GM18907 (cell line): ENCODE measurements at regions not wholly inside any gene's neighbourhood (a gene's known extent, or its start where the extent isn't known, plus 50 kb on each side); places are given as distances from the start of the nearest gene placed in this dataset.

Source experiments
- ATAC-seq: cut with Tn5 transposase; IDR thresholded peaks from one replicate; pipeline ENCODE4 v1.9.1; 2021; ENCODE audit warnings: mild to moderate bottlenecking, moderate library complexity; ENCODE audit not compliant: unreplicated experiment

DNA sequence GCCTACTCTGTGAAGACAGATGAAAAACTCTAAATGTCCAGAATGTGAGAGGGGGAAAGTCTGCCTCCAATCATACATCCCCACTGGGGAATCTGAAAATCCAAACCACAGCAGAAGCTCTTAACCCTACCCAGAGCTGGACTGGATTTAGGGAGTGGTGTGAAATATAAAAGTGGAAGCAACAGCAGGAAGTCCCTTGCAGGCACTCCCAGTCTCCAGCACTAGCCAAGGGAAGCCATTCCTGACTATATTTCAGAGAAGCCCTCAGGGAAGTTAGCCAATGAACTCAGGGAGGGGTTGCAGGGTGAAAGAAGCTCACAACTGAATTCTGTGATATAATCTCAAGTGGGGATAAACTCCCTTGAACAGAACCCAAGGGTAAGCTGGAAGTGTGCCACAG, 51.5 kb downstream of the CRPPA start:
- no peak for ATAC-seq

DNA sequence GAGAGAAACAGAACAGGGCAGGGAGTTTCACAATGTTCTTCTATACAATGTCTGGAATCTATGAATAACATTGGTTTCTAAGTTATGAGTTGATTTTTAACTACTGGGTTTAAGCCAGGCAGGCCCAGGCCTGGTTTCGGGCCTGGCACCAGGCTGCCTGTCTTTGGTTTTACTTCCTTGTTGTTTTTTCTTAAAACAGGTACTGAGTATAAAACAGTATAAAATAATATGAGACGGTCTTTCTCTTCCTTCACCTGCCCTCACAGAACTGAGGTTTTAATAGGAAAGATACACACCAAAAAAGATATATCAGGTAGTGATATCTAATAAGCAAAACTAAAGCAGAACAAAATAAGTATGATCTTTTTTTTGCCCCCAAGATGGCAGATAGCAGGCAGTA, 52.0 kb downstream of the CRPPA start:
- ATAC-seq, result peak; percentile 48

DNA sequence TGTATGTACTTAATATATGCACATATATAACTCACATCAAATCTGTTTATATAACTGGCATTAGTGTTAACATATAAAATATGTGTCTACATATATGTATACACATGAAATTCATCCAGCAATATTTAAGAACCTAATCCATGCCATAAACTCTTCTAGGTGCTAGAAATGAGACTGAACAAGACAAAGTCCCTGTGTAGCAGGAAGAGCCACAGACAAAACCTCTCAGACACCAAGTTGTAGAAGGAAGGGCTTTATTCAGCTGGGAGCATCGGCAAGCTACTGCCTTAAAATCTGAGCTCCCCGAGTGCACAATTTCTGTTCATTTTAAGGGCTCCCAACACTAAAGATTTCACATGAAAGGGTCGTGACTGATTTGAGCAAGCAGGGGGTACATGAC, 52.5 kb downstream of the CRPPA start:
- no peak for ATAC-seq

DNA sequence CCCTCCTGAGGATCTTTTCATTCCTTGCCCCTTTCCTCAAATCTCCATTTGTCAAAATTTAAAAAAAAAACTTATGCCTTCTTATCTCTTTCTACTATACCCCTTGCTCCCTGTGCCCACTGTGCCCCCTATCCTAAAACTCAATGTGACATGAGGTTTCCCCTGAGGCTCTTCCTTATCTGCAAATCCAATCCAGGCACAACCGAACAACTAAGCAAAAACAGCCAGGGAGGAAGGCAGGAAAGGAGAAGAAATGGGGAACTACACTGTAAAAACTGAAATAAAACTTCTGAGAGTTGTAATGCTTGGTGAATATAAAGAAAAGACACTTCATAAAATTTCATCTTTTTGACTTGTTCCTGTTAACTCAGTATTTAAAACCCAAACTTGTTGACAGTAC, 54.2 kb downstream of the CRPPA start:
- no peak for ATAC-seq

DNA sequence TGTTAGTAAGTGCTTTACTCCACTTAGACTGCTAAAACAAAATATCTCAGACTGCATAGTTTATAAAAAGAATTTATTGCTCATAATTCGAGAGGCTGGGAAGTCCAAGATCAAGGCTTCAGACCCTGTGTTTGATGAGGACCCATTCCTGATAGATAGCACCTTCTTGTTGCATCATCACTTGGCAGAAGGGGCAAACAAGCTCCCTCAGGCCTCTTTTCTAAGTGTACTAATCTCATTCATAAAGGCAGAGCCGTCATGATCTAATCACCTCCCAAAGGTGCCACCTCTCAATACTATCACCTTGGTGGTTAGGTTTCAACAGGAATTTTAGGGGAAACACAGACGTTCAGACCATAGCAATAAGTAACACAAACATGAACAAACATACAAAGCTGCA, 55.4 kb downstream of the CRPPA start:
- ATAC-seq, result no peak

DNA sequence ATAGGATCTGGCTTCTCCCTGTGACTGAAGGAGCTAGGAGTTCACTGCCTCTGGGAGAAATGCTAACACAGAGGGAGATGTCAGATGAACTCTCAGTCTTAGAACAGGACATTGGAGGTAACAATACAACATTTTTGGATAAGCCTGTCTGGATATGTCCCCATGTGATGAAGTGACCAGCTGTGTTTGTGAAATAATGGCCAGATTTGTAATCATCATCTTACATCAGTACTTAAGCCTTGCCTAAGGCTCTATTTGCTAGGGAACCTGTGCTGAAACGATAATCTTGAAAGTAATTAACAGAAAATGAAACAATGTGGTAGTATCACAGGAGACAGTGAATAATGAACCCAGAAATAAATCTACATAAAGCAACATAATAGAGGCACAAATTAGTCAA, 56.2 kb downstream of the CRPPA start:
- peak; percentile 37 for ATAC-seq

DNA sequence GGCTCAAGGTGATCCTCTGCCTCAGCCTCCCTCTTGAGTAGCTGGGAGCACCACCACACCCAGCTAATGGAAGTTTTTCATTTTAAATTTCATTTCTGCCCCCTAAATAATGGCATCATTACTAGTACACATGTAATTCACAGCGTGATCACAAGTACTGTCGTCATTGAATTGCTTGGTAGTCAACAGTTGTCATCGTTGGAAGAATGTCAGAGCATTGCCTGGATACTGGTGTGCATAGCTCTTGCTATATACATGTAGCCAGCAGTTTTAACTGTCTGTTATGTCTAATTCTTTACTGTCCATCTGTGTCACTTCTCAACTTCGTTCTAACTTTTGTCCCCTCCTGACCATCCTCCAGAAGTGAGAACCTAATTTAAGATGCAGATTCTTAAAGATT, 62.1 kb downstream of the CRPPA start:
- ATAC-seq, result no peak

DNA sequence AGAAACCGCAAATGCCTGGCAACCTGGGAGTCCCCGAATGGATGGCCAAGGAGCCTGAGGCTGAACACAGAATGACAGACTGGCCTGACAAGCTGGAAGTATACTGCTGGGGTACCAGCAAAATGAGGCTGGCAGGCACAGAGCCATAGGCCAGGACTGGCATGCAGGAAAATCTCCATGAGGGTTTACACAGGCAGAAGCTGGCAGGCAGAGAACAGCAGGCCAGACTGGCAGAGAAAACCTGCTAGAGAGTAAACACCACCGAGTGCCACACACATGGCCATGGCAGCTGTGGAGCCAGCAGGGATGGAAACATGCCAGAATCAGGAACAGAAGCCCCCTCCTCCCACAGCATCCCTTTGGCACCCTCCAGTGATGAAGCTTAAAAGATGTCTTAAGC, 63.4 kb downstream of the CRPPA start:
- no peak for ATAC-seq

DNA sequence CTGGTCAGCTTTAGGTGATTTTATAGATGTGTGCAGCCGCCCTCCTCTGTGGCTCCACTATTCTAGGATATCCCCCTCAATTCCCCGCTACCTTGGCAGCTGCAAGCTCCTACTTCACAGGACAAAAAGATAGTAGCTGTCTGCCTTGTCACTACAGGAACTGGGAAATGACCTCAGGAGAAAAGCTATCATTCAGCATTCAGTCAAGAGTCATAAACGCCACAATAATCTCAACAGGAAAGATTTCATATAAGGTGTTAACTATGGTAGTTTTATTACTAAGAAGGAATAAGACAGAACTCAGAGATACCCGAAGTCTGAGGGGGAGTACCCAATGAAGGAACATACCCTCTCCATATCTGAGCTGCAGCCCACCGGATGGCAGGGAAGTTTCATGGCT, 63.9 kb downstream of the CRPPA start:
- ATAC-seq, result no peak

DNA sequence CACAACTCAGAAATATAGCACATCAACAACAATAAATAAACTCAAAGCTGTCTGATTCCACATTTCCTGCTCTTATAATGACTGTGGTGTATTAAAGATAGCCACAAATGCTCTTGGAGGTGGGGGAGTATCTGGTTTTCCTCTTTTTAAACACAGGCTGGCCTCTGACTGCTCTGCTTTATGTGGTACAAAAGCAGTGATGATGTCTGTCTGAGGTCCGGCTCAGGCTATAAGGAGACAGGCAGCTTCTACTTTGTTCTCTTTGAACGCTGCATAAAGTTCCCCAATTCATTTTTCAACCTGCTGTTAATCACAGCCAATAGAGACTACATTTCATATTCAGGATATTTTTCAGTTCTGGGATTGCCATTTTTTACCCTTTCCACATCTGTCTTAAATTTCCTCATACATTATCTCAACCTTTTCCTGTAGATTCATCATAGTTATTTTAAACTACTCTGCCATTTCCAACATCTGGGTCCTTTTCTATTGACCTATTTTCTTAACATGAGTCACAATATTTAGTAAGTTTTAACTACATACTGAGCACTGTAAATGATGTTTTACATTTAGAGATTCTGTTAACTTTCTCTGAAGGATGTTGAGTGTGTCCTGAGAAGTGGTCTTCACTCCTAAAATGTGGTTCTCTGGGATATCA, 64.9 kb downstream of the CRPPA start:
- no peak for ATAC-seq

DNA sequence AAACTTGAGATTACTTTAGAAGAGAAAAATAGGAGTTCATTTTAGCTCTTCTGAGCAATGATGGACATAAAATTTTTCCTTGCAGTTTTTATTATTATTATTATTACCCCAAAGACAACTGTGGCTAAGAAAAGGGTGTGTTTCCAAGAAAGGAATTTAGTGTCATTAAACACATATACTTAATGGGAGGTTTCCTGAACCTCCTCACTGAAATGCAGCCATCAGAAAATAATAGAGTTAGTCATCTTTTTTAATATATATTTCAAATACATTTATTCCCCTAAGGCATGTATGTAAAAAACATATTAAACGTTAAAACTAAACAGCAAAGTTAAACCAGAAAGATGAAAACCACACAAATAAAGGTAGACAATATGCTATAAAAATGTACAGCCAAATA, 66.8 kb downstream of the CRPPA start:
- no peak for ATAC-seq

DNA sequence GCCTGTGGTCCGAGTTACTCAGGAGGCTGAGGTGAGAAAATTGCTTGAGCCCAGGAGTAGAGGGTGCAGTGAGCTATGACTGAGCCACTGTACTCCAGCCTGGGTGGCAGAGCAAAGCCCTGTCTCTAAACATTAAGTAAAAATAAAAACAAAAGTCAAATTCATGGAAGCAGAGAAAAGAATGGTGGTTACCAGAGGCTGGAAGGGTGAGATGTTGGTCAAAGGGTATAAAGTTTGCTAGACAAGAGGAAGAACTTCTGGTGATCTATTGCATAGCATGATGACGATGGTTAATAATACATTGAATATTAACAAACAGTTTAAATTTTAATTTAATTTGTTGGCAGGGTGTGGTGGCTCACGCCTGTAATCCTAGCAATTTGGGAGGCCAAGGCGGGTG, 68.1 kb downstream of the CRPPA start:
- ATAC-seq, result no peak

DNA sequence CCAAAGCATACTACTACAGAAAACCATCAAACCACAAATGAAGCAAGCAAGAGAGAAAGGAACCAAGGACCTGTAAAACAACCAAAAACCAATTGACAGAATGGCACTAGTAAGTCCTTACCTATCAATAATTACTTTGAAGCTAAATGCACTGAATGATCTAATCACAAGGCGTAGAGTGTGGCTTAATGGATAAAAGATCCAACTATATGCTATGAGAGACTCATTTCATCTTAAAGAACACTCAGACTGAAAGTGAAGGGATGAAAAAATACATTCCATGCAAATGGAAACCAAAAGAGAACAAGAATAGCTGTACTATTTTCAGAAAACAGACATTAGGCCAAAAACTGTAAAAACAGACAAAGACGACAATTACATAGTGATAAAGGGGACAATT, 70.7 kb downstream of the CRPPA start:
- peak; percentile 79 for ATAC-seq

DNA sequence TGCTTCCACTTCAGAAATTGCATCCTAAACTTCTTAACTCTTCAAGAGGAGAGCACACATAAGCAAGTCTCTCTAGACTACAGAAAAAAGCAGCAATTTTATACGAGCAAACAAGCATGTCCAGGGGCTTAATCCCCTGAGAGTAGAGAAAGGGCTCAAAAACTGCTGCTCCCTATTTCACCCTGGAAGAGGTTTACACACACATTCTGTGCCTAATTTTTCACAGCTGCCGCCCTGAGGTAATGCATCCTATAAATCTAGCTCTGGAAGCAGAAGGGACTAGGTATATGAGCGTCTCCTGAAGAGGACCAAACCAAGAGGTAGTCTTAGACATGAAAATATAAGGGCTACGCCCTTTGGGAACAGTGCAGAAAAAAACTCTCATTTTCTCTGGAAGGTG, 73.1 kb downstream of the CRPPA start:
- no peak for ATAC-seq

DNA sequence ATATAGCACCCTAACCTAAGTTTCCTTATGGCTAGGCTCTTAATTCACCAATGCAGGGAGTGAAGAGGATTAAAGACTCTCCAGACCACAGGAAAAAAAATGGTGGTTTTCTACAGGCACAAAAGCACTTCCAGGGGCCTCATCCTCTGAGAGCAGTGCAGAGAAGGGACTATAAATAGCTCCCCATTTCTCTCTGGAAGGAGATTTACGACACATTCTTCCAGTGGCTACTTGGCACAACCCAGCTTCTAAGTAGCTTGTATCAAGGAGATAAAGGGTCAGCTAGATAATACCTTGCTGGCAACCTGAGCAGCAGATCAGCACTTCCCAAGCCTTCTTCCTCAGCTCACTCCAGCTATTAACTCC, 73.5 kb downstream of the CRPPA start:
- no peak for ATAC-seq

DNA sequence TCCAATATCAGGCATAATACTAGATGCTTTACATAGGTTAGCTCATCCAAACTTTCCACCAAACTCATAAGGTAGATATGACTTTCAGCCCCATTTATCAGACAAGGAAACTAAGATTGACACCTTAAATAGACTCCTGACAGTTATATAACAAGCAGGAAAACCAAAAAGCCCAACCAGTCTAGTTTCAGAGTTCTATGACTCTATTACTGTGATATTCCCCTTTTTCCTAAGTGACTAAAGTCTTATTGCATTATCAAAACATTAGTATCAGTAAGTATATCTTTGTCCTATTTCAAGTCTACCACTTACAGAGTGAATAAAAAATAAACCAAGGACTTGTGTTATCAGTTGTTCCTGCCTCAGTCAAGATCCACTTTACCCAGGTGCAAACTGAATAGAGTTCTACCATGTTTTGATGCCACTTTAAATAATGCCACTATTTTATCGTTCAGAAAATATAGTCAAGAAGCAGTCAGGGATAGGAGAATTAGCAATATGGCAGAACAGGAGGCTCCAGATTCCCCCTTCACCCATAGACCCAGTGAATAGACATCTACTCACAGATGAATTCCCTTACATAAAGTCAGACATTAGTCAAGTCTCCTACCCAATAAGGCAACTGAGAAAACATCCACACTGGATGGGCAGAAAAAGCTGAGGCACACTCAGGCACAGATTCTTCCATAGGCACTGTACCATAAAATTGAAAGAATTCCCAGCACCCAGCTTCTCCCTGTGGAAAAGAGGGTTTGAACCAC, 74.1 kb downstream of the CRPPA start:
- ATAC-seq, result no peak

DNA sequence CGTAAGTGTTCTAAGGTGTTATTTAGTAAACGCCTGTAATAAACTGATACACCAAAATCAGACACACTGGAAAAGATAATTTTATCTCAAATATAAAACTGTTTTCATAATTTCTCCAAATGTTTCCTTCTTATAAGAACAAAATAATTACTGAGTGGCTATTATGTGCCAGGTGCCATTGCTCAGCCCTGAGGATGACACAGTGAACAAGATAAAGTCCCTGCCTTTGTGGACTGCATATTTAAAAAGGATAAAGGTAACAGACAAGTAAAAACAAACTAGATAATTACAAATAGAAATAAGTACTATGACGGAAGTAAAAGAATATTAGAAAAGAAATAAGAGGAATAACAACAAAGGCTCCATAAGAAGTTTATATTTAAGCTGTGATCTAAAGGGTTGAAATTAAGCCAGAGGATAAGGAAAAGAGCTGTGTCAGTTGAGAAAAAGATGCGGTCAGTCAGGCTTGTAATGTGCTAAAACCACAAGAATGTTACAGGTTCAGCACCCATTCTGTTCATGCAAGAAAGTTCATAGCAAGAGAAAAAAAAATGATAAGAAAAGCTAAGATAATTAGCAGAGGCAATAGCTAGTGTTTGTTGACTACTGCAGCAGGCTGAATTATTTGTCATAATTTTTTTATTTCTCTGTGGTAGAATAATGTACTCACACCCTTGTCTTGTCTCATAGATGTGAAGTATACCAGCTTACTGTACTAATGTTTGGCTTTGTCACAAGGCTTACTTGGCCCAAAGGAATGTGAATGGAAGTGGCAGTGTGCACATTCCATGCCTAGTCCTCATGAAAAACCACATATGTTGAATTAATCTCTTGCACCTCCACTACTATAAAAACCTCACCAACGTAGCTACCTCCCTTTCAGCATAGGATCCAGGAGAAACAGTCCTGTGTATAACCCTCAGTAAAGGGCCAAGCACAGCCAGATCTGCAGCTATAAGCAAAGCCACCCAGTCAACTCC, 75.1 kb downstream of the CRPPA start:
- ATAC-seq, result peak; percentile 69

DNA sequence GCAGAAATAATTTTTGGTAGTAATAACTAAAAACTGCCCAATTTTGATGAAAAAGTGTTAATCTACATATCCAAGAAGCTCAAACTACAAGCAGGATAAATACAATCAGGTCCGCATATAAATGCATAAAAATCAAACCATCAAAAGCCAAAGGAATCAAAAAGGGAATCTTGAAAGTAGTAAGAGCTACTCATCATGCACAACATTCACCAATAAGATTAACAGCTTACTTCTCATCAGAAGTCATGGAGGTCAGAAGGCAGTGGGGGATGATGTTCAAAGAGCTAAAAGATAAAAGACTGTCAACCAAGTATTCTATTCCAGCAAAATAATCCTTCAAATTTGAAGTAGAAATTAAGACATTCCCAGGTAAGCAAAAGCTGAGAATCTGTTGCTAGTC, 76.4 kb downstream of the CRPPA start:
- ATAC-seq, result no peak

DNA sequence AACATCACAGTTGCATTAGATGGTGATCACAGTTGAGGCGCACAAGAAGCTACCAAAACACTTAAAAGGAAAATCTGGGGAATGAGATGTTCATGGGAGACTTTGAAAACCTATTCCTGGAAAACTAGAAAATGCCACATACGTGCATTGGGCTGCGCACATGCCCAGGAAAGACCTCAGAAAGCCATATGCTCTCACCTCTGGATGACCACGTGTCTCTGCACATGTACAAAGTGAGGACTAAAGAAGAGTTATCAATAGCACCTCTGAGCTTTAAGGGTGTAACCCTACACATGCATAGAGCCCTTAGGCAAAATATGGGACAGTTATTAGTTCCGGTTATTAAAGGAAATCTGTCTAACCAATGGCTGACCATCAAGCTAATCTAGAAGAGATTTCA, 77.7 kb downstream of the CRPPA start:
- no peak for ATAC-seq

DNA sequence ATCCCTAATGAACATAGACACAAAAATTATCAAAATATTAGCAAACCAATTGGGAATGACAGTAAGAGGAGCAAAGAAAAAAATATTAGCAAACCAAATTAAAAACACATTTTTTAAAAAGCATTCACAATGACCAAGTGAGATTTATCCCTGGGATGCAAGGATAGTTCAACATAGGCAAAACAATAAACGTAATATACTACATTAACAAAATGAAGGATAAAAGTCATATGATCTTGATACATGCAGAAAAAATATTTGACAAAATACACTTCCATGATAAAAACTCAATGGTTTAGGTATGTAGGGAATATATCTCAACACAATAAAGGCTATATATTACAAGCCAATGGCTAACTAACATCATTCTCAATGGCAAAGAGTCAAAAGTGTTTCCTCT, 83.3 kb downstream of the CRPPA start:
- ATAC-seq, result no peak

DNA sequence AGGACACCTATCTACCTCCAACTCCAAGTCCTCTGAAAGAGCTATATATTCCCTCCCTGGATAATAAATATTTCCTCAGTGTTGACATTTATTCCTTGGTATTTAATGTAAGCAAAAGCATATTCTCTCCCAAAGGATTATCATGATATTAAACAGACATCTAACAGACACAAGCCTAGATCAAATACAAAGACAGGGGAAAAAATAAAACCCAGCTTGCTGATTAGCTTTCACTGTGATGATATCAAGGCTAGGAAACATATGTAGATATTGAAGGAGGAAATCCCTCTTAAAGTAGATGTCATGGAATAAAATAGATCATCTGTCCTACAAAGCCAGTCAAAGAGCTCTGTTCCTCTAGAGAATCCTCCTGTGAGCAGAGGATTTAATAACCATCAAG, 95.2 kb downstream of the CRPPA start:
- ATAC-seq, result no peak

DNA sequence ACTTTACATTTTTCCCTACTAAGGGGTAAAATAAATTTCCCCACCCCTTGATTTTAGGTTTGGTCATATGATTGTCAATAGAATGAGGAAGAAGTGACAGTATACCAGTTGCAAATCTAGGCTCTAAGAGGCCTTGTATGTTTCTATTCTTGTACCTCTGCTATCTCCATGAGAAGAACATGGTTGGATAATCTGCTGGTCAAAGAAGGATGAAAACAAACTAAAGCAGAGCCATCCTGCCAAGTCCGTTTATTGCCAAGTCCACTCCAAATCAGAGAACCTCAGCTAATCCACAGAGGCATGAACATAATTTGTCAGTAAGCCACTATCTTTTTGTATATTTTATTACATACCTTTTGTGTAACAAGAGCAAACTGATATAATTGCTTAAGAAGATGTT, 98.0 kb downstream of the CRPPA start:
- ATAC-seq, result no peak
